Astrocyte (in vitro differentiated cells and primary cell): ENCODE measurements at regions not wholly inside any gene's neighbourhood (a gene's known extent, or its start where the extent isn't known, plus 50 kb on each side); places are given as distances from the start of the nearest gene placed in this dataset.

Experiments
- DNase-seq: peaks from one replicate; pipeline ENCODE4 v3.0.0-alpha.2; 2010; ENCODE audit warnings: low read depth
- FAIRE-seq: peaks from 2 replicates; lab custom pipeline; 2011; peaks lifted over from hg19 to GRCh38; lab: Jason Lieb, UNC
- H2AFZ ChIP-seq: 2 replicates; pipeline ENCODE4 v1.6.0; 2012; ENCODE audit warnings: low read depth, low read length, inconsistent platforms
- H3K27ac ChIP-seq: 2 replicates; pipeline ENCODE4 v1.5.1; 2011; ENCODE audit warnings: low read depth, low read length, inconsistent platforms
- H3K27me3 ChIP-seq: 2 replicates; pipeline ENCODE4 v1.6.0; 2011; ENCODE audit warnings: low read length, inconsistent platforms; ENCODE audit not compliant: insufficient read depth
- H3K36me3 ChIP-seq: 2 replicates; pipeline ENCODE4 v1.5.1; 2011; ENCODE audit warnings: low read length, inconsistent platforms; ENCODE audit not compliant: insufficient read depth
- H3K4me1 ChIP-seq: 2 replicates; pipeline ENCODE4 v1.5.1; 2011; ENCODE audit warnings: low read length, inconsistent platforms; ENCODE audit not compliant: insufficient read depth
- H3K4me2 ChIP-seq: 2 replicates; pipeline ENCODE4 v1.6.0; 2012; ENCODE audit warnings: low read length, inconsistent platforms
- H3K4me3 ChIP-seq: 2 replicates; pipeline ENCODE4 v1.5.1; 2011; ENCODE audit warnings: low read depth, mild to moderate bottlenecking, low read length, inconsistent platforms; ENCODE audit not compliant: insufficient read depth
- H3K79me2 ChIP-seq: 2 replicates; pipeline ENCODE4 v1.6.0; 2012; ENCODE audit warnings: mild to moderate bottlenecking, low read length, inconsistent platforms; ENCODE audit not compliant: insufficient read depth
- H3K9ac ChIP-seq: 2 replicates; pipeline ENCODE4 v1.6.0; 2012; ENCODE audit warnings: mild to moderate bottlenecking, low read length, inconsistent platforms
- H3K9me3 ChIP-seq: 2 replicates; pipeline ENCODE4 v1.5.1; 2012; ENCODE audit warnings: low read depth, mild to moderate bottlenecking, low read length, inconsistent platforms; ENCODE audit not compliant: insufficient read depth
- H4K20me1 ChIP-seq: 2 replicates; pipeline ENCODE4 v1.6.0; 2012; ENCODE audit warnings: low read length, inconsistent platforms; ENCODE audit not compliant: insufficient read depth
- H3K27ac Mint-ChIP-seq: one replicate; pipeline ENCODE4 v1.8.0; 2021; ENCODE audit warnings: mild to moderate bottlenecking, mixed read lengths; ENCODE audit not compliant: unreplicated experiment
- H3K27me3 Mint-ChIP-seq: one replicate; pipeline ENCODE4 v1.8.0; 2021; ENCODE audit warnings: low read depth, mixed read lengths; ENCODE audit not compliant: unreplicated experiment
- H3K36me3 Mint-ChIP-seq: one replicate; pipeline ENCODE4 v1.8.0; 2021; ENCODE audit warnings: low read depth, mixed read lengths; ENCODE audit not compliant: unreplicated experiment
- H3K4me1 Mint-ChIP-seq: one replicate; pipeline ENCODE4 v1.8.0; 2021; ENCODE audit warnings: low read depth, mixed read lengths; ENCODE audit not compliant: unreplicated experiment
- H3K4me3 Mint-ChIP-seq: one replicate; pipeline ENCODE4 v1.8.0; 2021; ENCODE audit warnings: mild to moderate bottlenecking, moderate library complexity, mixed read lengths; ENCODE audit not compliant: unreplicated experiment
- H3K9me3 Mint-ChIP-seq: one replicate; pipeline ENCODE4 v1.8.0; 2021; ENCODE audit warnings: mild to moderate bottlenecking, mixed read lengths; ENCODE audit not compliant: unreplicated experiment
- CTCF ChIP-seq: IDR thresholded peaks from 2 replicates; pipeline ENCODE4 v1.5.1; 2011; ENCODE audit warnings: low read depth, mild to moderate bottlenecking, inconsistent platforms, low read length, moderate library complexity; ENCODE audit not compliant: insufficient read depth
- EZH2 ChIP-seq: IDR thresholded peaks from 2 replicates; pipeline ENCODE4 v1.6.1; 2012; ENCODE audit warnings: mild to moderate bottlenecking, low read length, inconsistent platforms; ENCODE audit not compliant: insufficient read depth

- H3K27ac ChIP-seq = no peak overlapping the region
- no peak overlapping the region for H3K4me3 ChIP-seq
- no peak overlapping the region for H3K9ac ChIP-seq
- Mint-ChIP-seq H3K4me1 (no peaks in the 10 kb centered on the region), H3K9me3 (no peaks in the 10 kb centered on the region), H3K27ac (no peak overlapping the region), H3K36me3 (no peaks in the 10 kb centered on the region), H3K27me3 (no peaks in the 10 kb centered on the region), H3K4me3 (no peak overlapping the region)
- H3K4me2 ChIP-seq = no peak overlapping the region
- no peaks in the 10 kb centered on the region for H3K27me3 ChIP-seq
- H4K20me1 ChIP-seq = no peaks in the 10 kb centered on the region
- DNase-seq = no peak
- FAIRE-seq = no peak
- no peaks in the 10 kb centered on the region for H3K9me3 ChIP-seq
- no peak for TF ChIP-seq CTCF
- no peak for TF ChIP-seq EZH2
- H3K79me2 ChIP-seq = no peaks in the 10 kb centered on the region
- H3K4me1 ChIP-seq = peaks cover 5% of the 10 kb centered on the region
- H2AFZ ChIP-seq = no peak overlapping the region
- H3K36me3 ChIP-seq = no peaks in the 10 kb centered on the region
Measured at GRCh38 chr6:25043892-25044291, 108.1 kb upstream of the RIPOR2 start.

DNA sequence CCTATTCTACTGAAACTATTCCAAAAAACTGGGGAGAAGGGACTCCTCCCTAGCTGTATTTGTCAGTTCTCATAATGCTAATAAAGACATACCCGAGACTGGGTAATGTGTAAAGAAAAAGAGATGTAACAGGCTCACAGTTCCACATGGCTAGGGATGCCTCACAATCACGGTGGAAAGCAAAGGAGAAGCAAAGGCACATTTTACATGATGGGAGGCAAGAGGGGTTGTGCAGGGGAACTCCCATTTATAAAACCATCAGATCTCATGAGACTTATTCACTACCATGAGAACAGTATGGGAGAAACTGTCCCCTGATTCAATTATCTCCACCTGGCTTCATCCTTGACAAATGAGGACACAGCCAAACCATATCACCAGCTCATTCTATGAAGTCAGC is 111.2 kb upstream of the RIPOR2 start:
- Histone ChIP-seq H3K27me3 (no peaks in the 10 kb centered on the region), H3K36me3 (no peaks in the 10 kb centered on the region), H3K4me1 (peaks cover 5% of the 10 kb centered on the region), H4K20me1 (no peaks in the 10 kb centered on the region), H2AFZ (no peak overlapping the region), H3K4me3 (no peak overlapping the region), H3K4me2 (no peak overlapping the region), H3K79me2 (no peaks in the 10 kb centered on the region), H3K9ac (no peak overlapping the region), H3K27ac (no peak overlapping the region), H3K9me3 (no peaks in the 10 kb centered on the region)
- no peak for DNase-seq
- no peaks in the 10 kb centered on the region for H3K27me3 Mint-ChIP-seq
- no peaks in the 10 kb centered on the region for H3K4me1 Mint-ChIP-seq
- H3K9me3 Mint-ChIP-seq = no peaks in the 10 kb centered on the region
- H3K27ac Mint-ChIP-seq = no peak overlapping the region
- no peak for FAIRE-seq
- H3K36me3 Mint-ChIP-seq = no peaks in the 10 kb centered on the region
- no peak overlapping the region for H3K4me3 Mint-ChIP-seq
- TF ChIP-seq EZH2 (no peak), CTCF (no peak)

DNA sequence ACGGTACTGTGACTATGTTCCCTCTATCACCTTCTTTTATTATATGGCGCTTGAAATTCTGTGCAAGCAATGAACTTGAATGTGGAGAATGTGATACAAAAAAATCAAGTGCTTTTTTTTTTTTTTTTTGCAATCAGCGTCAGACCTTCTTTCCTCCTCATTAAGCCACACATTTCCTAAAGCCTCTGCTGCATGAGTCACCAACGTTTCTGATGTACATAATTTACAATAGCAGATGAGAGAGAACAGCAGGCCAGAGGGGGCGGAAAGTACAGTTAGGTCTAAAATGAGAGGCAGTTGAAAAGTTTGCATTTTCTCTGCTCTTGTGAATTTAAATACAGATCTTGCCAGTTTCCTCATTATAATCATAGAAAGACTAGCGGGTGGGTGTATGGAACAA is 114.6 kb upstream of the RIPOR2 start:
- Mint-ChIP-seq H3K9me3 (no peaks in the 10 kb centered on the region), H3K27me3 (no peaks in the 10 kb centered on the region), H3K4me1 (peaks cover 11% of the 10 kb centered on the region), H3K36me3 (peaks cover 2% of the 10 kb centered on the region), H3K27ac (no peak overlapping the region), H3K4me3 (no peak overlapping the region)
- no peak overlapping the region for H3K27ac ChIP-seq
- TF ChIP-seq EZH2 (no peak), CTCF (no peak)
- H3K4me2 ChIP-seq = peak overlapping the region; percentile 51
- H3K36me3 ChIP-seq = no peaks in the 10 kb centered on the region
- H3K4me1 ChIP-seq = peaks cover 24% of the 10 kb centered on the region
- H3K79me2 ChIP-seq = no peaks in the 10 kb centered on the region
- DNase-seq (peak; percentile 90), FAIRE-seq (no peak)
- H3K4me3 ChIP-seq = no peak overlapping the region
- H2AFZ ChIP-seq = peak overlapping the region; percentile 6
- H3K9me3 ChIP-seq = no peaks in the 10 kb centered on the region
- H4K20me1 ChIP-seq = no peaks in the 10 kb centered on the region
- no peaks in the 10 kb centered on the region for H3K27me3 ChIP-seq
- no peak overlapping the region for H3K9ac ChIP-seq
